DMS79 (cell line): ENCODE measurements at regions not wholly inside any gene's neighbourhood (a gene's known extent, or its start where the extent isn't known, plus 50 kb on each side); places are given as distances from the start of the nearest gene placed in this dataset.

Experiments
- DNase-seq: peaks from one replicate; lab custom pipeline; 2025; lab: John Stamatoyannopoulos, UW

GRCh38 chr16:54443352-54443751 lies 156.8 kb upstream of the IRX3 start:
- no peak for DNase-seq

GRCh38 chr16:54442864-54443263 lies 156.3 kb upstream of the IRX3 start:
- DNase-seq = no peak

- no peak for DNase-seq
Observed at GRCh38 chr16:54438469-54438868, 151.9 kb upstream of the IRX3 start.

- DNase-seq = no peak
Observed at GRCh38 chr16:54437921-54438320, 151.3 kb upstream of the IRX3 start.

- DNase-seq = no peak
Observed at GRCh38 chr16:54437401-54437800, 150.8 kb upstream of the IRX3 start.

GRCh38 chr16:54436346-54436745 lies 149.8 kb upstream of the IRX3 start:
- DNase-seq = no peak

GRCh38 chr16:54434859-54435258 lies 148.3 kb upstream of the IRX3 start:
- DNase-seq = no peak

- DNase-seq = no peak
Observed at GRCh38 chr16:54432897-54433229, 146.3 kb upstream of the IRX3 start.

GRCh38 chr16:54431997-54432896 lies 145.7 kb upstream of the IRX3 start:
- peak; percentile 18 for DNase-seq

- DNase-seq = no peak
Observed at GRCh38 chr16:54431041-54431996, 144.7 kb upstream of the IRX3 start.

- no peak for DNase-seq
Observed at GRCh38 chr16:54430491-54431030, 144.0 kb upstream of the IRX3 start.

- no peak for DNase-seq
Observed at GRCh38 chr16:54429029-54429428, 142.4 kb upstream of the IRX3 start.

GRCh38 chr16:54426553-54426849 lies 139.9 kb upstream of the IRX3 start:
- no peak for DNase-seq

- DNase-seq = no peak
Observed at GRCh38 chr16:54425681-54426552, 139.3 kb upstream of the IRX3 start.

- DNase-seq = no peak
Observed at GRCh38 chr16:54425068-54425467, 138.5 kb upstream of the IRX3 start.

GRCh38 chr16:54424043-54424451 lies 137.5 kb upstream of the IRX3 start:
- DNase-seq = no peak

GRCh38 chr16:54422569-54422978 lies 136.0 kb upstream of the IRX3 start:
- DNase-seq = no peak

- no peak for DNase-seq
Observed at GRCh38 chr16:54422159-54422558, 135.6 kb upstream of the IRX3 start.

GRCh38 chr16:54421220-54421619 lies 134.6 kb upstream of the IRX3 start:
- no peak for DNase-seq

GRCh38 chr16:54418903-54419302 lies 132.3 kb upstream of the IRX3 start:
- no peak for DNase-seq

- peak; percentile 5 for DNase-seq
Observed at GRCh38 chr16:54417384-54417783, 130.8 kb upstream of the IRX3 start.

- DNase-seq = no peak
Observed at GRCh38 chr16:54414671-54415070, 128.1 kb upstream of the IRX3 start.
